Gastroesophageal sphincter (tissue), 4 donors: ENCODE measurements at regions not wholly inside any gene's neighbourhood (a gene's known extent, or its start where the extent isn't known, plus 50 kb on each side); places are given as distances from the start of the nearest gene placed in this dataset.

Experiments used
- ATAC-seq: fragments of 150-250 bp; one replicate; pipeline ENCODE4 v1.9.1; 2016; ENCODE audit warnings: mild to moderate bottlenecking, moderate library complexity
- H3K27ac ChIP-seq, 4 donors: fragments of 200-600 bp; sonication (generic) in 3 of 4; 1 replicate in 3 of 4; 2 replicates in 1 of 4; pipeline ENCODE4 v1.5.1; 2016 to 2019
- H3K27me3 ChIP-seq: fragments of 200-600 bp; sonication (generic); one replicate; pipeline ENCODE4 v1.5.1; 2019
- H3K36me3 ChIP-seq, 2 donors: fragments of 200-600 bp; sonication (generic); one replicate each; pipeline ENCODE4 v1.5.1; 2019; ENCODE audit warnings: control low read depth in 1 of 2
- H3K4me1 ChIP-seq, 3 donors: fragments of 200-600 bp; sonication (generic); 1 replicate in 2 of 3; 2 replicates in 1 of 3; pipeline ENCODE4 v1.5.1; 2016 to 2019; ENCODE audit warnings: control low read depth in 2 of 3
- H3K4me3 ChIP-seq, 2 donors: fragments of 200-600 bp; sonication (generic); one replicate each; pipeline ENCODE4 v1.5.1; 2019; ENCODE audit warnings: mild to moderate bottlenecking in 1 of 2, moderate library complexity in 1 of 2
- H3K9me3 ChIP-seq, 3 donors: fragments of 200-600 bp; sonication (generic); one replicate each; pipeline ENCODE4 v1.5.1; 2017 to 2019; ENCODE audit warnings: control low read depth in 2 of 3
- EP300 ChIP-seq: sonication (generic); formaldehyde crosslinking; IDR thresholded peaks from one replicate; pipeline ENCODE4 v1.6.1; 2017; ENCODE audit warnings: antibody characterized with exemption, mild to moderate bottlenecking
- POLR2A ChIP-seq, 2 donors: fragments of 450-650 bp; IDR thresholded peaks; one replicate each; pipeline ENCODE4 v1.6.1; 2017; ENCODE audit warnings: antibody characterized with exemption in 2 of 2, mild to moderate bottlenecking in 2 of 2, moderate library complexity in 1 of 2
- POLR2AphosphoS5 ChIP-seq: sonication (generic); formaldehyde crosslinking; IDR thresholded peaks from one replicate; pipeline ENCODE4 v1.6.1; 2017; ENCODE audit warnings: antibody characterized with exemption
- WGBS, 2 donors: methylation state at CpG; one replicate each; pipeline ENCODE4 v1.1.5; 2018; ENCODE audit warnings: low coverage in 1 of 2; 5-methylcytosine and 5-hydroxymethylcytosine counted together
- TF ChIP-seq, protein P1 (sequence below), 4 experiments: fragments of 200-600 bp in 2 of 4; fragments of 450-650 bp in 2 of 4; sonication (generic) in 1 of 4; IDR thresholded peaks; one replicate each; pipeline ENCODE4 v1.5.1; 2017 to 2019; ENCODE audit warnings: antibody characterized with exemption in 4 of 4, mild to moderate bottlenecking in 2 of 4, moderate library complexity in 2 of 4

DNA sequence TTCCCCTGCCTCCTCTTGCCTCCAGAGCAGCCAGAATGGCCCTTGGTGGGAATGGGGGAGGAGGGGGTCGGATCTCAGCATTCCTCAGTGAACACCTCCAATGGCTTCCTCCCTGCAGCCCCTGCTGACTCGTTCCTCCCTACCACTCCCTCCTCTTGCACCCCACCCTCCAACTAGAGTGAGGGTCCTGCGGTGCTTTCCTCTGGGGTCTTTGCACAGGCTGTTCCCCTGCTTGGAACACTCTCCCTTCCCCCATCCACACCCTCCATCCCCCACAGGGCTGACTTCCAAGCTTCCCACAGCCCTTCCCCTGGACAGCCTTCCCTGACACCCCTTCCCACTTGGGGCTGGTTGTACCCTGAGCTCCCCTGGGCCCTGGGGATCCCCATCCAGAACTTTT is 70.4 kb upstream of the NEK6 start:
- Histone ChIP-seq H3K4me1 (no peaks in the 10 kb centered on the region), H3K9me3 (peaks cover 0 to 9% (median 0%) of the 10 kb centered on the region in 3 donors), H3K27ac (no peak overlapping the region), H3K4me3 (no peak overlapping the region), H3K27me3 (peaks cover 55% of the 10 kb centered on the region), H3K36me3 (no peaks in the 10 kb centered on the region)
- TF ChIP-seq EP300: no peak
- TF ChIP-seq, protein P1, sequence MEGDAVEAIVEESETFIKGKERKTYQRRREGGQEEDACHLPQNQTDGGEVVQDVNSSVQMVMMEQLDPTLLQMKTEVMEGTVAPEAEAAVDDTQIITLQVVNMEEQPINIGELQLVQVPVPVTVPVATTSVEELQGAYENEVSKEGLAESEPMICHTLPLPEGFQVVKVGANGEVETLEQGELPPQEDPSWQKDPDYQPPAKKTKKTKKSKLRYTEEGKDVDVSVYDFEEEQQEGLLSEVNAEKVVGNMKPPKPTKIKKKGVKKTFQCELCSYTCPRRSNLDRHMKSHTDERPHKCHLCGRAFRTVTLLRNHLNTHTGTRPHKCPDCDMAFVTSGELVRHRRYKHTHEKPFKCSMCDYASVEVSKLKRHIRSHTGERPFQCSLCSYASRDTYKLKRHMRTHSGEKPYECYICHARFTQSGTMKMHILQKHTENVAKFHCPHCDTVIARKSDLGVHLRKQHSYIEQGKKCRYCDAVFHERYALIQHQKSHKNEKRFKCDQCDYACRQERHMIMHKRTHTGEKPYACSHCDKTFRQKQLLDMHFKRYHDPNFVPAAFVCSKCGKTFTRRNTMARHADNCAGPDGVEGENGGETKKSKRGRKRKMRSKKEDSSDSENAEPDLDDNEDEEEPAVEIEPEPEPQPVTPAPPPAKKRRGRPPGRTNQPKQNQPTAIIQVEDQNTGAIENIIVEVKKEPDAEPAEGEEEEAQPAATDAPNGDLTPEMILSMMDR (IDR thresholded peaks at IDR 0.05): no peak
- TF ChIP-seq POLR2AphosphoS5: no peak
- TF ChIP-seq POLR2A (IDR thresholded peaks at IDR 0.05): no peak
- WGBS, 2 donors: 36 to 50% methylated on average over 1 to 3 of the region's 3 CpGs
- no peak for ATAC-seq

DNA sequence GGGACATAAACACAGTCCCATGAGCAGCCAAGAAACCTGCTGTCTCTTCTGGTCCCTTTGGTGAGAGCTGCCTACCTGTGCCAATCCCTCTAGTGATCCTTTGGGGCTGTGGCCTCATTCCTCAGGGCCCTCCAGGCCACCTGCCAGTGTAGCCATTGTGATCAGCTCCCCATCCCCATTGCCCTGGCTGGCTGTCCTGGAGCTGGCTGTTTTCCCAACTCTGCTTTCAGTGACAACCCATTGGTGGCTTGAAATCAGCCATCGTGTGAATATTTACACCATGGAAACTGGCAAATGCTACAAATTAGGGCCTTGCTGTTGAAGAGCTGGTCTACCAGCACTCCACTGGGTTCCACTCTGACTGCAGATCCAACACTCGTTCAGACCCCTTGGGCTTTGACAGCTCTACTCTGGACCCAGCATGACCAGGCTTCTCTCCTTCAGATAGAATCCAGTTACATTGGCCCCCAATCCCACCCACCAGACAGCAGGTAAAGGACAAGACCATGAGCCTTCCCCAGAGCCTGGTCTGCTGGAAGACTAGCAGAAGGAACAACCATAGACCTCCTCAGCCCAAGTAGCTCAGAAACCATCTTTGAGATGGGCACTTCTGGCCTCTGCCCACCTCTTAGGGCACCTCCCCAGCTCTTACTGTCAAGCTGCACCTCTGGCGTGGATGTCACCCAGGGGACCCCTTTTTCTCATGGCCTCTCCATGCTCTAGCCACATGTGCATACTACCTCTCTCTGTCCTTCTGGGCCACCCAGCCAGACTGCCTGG is 69.2 kb upstream of the NEK6 start:
- 72 to 100% methylated on average over 2 of the region's 3 CpGs for WGBS, 2 donors
- no peak overlapping the region for H3K4me3 ChIP-seq
- no peak overlapping the region for H3K27ac ChIP-seq
- peaks cover 43% of the 10 kb centered on the region for H3K27me3 ChIP-seq
- TF ChIP-seq POLR2A (IDR thresholded peaks at IDR 0.05) (no peak), POLR2AphosphoS5 (no peak), EP300 (no peak)
- TF ChIP-seq, protein P1 (IDR thresholded peaks at IDR 0.05): no peak
- H3K4me1 ChIP-seq: no peaks in the 10 kb centered on the region
- H3K36me3 ChIP-seq: no peaks in the 10 kb centered on the region
- H3K9me3 ChIP-seq: peaks cover 0 to 4% (median 0%) of the 10 kb centered on the region in 3 donors
- no peak for ATAC-seq

DNA sequence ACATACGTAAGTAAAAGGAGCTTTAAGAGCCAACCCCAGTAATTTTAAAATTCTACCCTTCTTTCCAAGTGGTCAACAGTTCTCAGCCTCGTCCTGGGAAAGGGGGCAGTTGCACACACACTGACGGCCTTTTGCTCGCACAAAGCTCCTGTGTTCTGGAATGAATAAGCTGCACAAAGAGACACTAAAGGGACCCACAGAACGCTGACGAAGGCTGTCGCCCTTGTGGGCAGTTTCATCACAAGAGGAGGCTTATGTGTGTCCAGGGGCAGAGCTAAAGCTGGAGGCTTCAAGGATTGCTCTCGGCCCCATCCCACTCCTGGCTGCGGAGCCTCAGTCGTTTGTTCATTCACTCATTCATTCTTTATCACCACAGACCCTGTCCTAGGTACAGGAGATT is 67.0 kb upstream of the NEK6 start:
- Histone ChIP-seq H3K36me3 (no peaks in the 10 kb centered on the region), H3K27ac (peak overlapping the region in 1 of 4 donors; percentile 35), H3K4me1 (no peaks in the 10 kb centered on the region), H3K4me3 (no peak overlapping the region), H3K27me3 (peaks cover 30% of the 10 kb centered on the region), H3K9me3 (peaks cover 0 to 8% (median 0%) of the 10 kb centered on the region in 3 donors)
- TF ChIP-seq, protein P1 (IDR thresholded peaks at IDR 0.05): no peak
- no peak for TF ChIP-seq POLR2AphosphoS5
- TF ChIP-seq EP300: no peak
- TF ChIP-seq POLR2A (IDR thresholded peaks at IDR 0.05): no peak
- ATAC-seq: no peak
- WGBS, 2 donors: 75 to 96% methylated on average over 2 to 6 of the region's 10 CpGs

- 83 to 85% methylated on average over 6 of the region's 6 CpGs for WGBS, 2 donors
- no peaks in the 10 kb centered on the region for H3K4me1 ChIP-seq
- no peaks in the 10 kb centered on the region for H3K36me3 ChIP-seq
- H3K9me3 ChIP-seq: peaks cover 0 to 12% (median 0%) of the 10 kb centered on the region in 3 donors
- TF ChIP-seq EP300: no peak
- TF ChIP-seq, protein P1 (IDR thresholded peaks at IDR 0.05): no peak
- TF ChIP-seq POLR2A (IDR thresholded peaks at IDR 0.05): no peak
- TF ChIP-seq POLR2AphosphoS5: no peak
- no peak for ATAC-seq
- H3K27ac ChIP-seq: peak overlapping the region in 2 of 4 donors; percentile 35 to 37
- peaks cover 19% of the 10 kb centered on the region for H3K27me3 ChIP-seq
- no peak overlapping the region for H3K4me3 ChIP-seq
These were observed 65.9 kb upstream of the NEK6 start for GRCh38 chr9:124191691-124192395.

GRCh38 chr9:124196814-124197176 is 61.0 kb upstream of the NEK6 start:
- no peaks in the 10 kb centered on the region for H3K27me3 ChIP-seq
- TF ChIP-seq, protein P1 (IDR thresholded peaks at IDR 0.05): no peak
- no peak for TF ChIP-seq POLR2AphosphoS5
- TF ChIP-seq EP300: no peak
- TF ChIP-seq POLR2A (IDR thresholded peaks at IDR 0.05): no peak
- H3K4me3 ChIP-seq: no peak overlapping the region
- H3K27ac ChIP-seq: no peak overlapping the region
- no peak for ATAC-seq
- H3K9me3 ChIP-seq: peaks cover 0 to 12% (median 0%) of the 10 kb centered on the region in 3 donors
- WGBS, 2 donors: 94 to 95% methylated on average over 2 of the region's 2 CpGs
- H3K36me3 ChIP-seq: no peaks in the 10 kb centered on the region
- H3K4me1 ChIP-seq: no peaks in the 10 kb centered on the region
